ENCODE measurements at regions not wholly inside any gene's neighbourhood (a gene's known extent, or its start where the extent isn't known, plus 50 kb on each side); places are given as distances from the start of the nearest gene placed in this dataset.

GRCh38 chr9:99341686-99342085, 119.6 kb downstream of the SEC61B start:
- TF ChIP-seq, protein P1, sequence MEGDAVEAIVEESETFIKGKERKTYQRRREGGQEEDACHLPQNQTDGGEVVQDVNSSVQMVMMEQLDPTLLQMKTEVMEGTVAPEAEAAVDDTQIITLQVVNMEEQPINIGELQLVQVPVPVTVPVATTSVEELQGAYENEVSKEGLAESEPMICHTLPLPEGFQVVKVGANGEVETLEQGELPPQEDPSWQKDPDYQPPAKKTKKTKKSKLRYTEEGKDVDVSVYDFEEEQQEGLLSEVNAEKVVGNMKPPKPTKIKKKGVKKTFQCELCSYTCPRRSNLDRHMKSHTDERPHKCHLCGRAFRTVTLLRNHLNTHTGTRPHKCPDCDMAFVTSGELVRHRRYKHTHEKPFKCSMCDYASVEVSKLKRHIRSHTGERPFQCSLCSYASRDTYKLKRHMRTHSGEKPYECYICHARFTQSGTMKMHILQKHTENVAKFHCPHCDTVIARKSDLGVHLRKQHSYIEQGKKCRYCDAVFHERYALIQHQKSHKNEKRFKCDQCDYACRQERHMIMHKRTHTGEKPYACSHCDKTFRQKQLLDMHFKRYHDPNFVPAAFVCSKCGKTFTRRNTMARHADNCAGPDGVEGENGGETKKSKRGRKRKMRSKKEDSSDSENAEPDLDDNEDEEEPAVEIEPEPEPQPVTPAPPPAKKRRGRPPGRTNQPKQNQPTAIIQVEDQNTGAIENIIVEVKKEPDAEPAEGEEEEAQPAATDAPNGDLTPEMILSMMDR (conservative IDR thresholded peaks at IDR 0.05; ENCODE audit: low read depth, low read length), result no peak
- no peak for TF ChIP-seq EZH2 (IDR thresholded peaks at IDR 0.05; ENCODE audit: borderline replicate concordance, low read depth, low read length, poor library complexity, severe bottlenecking)

Measured in A673 (cell line).